ENCODE measurements at regions not wholly inside any gene's neighbourhood (a gene's known extent, or its start where the extent isn't known, plus 50 kb on each side); places are given as distances from the start of the nearest gene placed in this dataset.
A peak's percentile ranks its signal among the peaks of the same experiment; 100 is the strongest.

GRCh38 chr3:148042663-148043445, 633.7 kb downstream of the ZIC1 start:
- DNase-seq = no peak

DNA sequence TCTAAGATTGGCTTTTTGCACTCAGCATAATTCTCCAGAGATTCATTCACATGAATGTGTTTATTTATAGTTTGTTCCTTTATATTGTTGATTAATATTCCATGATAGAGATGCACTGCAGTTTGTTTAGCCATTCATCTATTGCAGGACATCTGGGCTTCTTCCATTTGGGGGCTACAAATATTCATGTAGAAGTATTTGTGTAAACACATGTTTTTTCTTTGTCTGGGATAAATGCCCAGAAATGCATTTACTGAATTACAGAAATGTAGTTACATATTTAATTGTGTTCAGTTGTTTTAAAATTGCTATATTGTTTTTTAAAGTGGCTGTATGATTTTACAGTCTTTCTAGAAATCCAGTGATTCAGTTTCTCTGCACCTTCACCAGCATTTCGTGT, 635.0 kb downstream of the ZIC1 start:
- DNase-seq = no peak

DNA sequence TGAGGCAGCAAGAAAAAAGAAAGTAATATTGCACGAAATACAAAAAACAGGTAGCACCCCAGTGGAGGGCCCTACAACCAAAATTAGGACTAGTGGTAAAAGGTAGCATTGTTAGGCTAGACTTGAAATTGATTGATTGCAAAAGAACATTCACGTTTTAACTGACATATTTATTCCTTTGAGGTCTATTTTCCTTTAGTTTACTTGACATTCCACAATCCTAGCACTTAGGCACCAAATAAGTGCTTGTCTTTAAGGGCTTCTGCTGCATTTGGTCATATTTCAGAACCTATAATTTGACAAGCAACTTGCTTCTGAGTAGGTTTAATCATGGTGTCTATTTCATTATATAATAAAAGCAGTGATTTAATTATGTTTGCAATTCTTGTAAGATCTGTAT, 642.7 kb upstream of the AGTR1 start:
- DNase-seq = no peak

DNA sequence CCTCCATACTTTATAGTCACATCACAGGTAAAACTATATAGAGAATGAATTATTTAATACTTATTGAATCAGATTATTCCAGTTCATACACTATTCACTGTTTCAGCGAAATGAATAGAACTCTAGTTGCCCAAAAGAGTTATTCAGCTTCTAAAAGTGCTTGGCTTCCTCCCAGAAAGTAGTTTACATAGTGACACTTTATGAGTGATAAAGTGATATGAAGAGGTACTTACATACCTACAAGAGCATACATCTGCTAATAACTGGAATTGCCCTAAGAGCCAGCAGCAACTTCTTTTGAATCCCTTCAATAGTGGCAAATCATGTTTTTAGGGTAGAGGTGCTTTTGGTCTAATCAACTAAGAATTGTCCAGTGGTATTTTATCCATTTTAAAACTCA, 635.1 kb upstream of the AGTR1 start:
- DNase-seq = peak; percentile 67

GRCh38 chr3:148066802-148067201, 630.9 kb upstream of the AGTR1 start:
- no peak for DNase-seq

DNA sequence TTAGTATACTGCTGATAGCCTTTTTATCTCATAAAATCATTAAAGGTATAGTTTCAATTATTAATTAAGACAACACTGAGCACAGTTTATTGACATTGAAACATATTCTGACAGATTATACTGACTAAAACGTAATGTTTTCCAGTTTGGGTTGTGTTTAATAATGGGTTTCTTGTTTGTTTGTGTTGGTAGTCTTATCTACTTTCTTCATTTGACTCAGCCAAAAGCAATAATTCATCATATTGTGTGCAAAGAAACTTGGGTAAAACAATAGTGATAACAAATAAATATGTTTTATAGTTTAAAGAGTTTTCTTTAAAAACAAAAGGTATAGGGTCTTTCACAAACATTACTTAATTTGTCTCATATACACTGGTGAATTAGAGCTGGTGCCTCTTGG, 629.2 kb upstream of the AGTR1 start:
- no peak for DNase-seq

- no peak for DNase-seq
Observed at GRCh38 chr3:148070041-148070440, 627.7 kb upstream of the AGTR1 start.

- DNase-seq = no peak
Observed at GRCh38 chr3:148073721-148074456, 623.8 kb upstream of the AGTR1 start.

GRCh38 chr3:148074946-148075345, 622.8 kb upstream of the AGTR1 start:
- DNase-seq = no peak

- peak; percentile 44 for DNase-seq
Observed at GRCh38 chr3:148075771-148076716, 621.7 kb upstream of the AGTR1 start.

DNA sequence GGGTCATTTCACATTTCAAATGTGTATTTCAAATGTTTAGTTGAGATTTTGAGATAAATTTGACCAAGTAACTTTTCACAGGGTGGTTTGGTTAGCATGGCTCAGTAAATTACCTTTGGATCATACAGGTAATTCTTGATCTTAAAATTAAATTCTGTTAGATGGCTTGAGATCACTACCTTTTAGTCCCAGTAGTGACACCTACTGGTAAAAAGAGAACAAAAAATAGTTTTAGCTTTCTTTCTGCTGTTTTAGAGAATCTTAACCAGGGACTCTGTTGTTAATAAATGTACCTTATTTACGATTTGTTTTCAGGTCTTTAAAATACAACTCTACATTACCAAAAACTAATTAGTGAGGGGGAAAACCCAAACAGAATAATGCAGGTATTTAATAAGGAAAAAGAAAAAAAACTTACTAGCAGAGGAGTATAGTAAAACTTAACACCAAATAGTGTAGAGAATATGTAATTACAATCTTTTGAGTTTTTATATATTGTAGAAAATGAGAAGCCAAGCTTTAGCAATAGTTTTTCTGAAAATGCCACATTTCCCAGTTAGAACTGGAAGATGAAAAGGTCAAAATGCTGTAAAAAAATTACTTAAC, 620.3 kb upstream of the AGTR1 start:
- DNase-seq = peak; percentile 32

GRCh38 chr3:148077965-148078364, 619.7 kb upstream of the AGTR1 start:
- DNase-seq = no peak

DNA sequence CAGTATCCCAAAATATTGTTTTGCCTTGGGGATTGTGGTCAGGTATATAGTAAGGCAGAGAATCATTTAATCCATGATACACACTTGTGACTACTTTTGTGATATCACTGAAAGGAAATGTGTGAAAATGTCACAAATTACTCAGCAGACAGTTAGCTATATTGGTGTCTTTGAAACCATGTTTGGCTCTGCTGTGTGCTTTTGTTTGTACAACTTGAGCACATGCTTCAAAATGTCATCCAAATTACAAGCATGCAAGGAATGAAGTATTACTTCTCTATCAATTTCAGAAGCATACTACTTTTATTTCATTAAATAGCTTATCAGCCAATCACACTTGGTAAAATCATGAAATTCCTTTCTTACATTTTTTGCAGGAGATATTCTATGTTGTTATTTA, 619.0 kb upstream of the AGTR1 start:
- no peak for DNase-seq

GRCh38 chr3:148079370-148079769, 618.3 kb upstream of the AGTR1 start:
- no peak for DNase-seq

DNA sequence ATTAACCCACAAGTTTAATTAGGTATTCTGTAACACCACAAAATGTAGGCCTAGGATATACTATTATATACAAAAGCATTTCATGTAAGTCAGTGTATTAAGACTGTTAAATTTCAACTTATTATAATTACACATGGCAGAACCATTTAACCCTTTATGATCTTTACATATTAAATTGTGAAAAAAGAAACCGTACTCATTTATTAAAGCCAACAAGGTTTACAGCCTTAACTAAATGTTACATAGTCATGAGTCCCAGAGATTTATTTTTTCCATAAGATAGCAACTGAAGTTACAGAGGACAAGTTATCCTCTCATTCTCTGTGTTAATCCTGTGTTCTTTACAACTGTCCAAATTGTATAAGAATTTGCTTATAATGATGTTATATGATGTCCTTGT, 615.8 kb upstream of the AGTR1 start:
- DNase-seq = no peak

DNA sequence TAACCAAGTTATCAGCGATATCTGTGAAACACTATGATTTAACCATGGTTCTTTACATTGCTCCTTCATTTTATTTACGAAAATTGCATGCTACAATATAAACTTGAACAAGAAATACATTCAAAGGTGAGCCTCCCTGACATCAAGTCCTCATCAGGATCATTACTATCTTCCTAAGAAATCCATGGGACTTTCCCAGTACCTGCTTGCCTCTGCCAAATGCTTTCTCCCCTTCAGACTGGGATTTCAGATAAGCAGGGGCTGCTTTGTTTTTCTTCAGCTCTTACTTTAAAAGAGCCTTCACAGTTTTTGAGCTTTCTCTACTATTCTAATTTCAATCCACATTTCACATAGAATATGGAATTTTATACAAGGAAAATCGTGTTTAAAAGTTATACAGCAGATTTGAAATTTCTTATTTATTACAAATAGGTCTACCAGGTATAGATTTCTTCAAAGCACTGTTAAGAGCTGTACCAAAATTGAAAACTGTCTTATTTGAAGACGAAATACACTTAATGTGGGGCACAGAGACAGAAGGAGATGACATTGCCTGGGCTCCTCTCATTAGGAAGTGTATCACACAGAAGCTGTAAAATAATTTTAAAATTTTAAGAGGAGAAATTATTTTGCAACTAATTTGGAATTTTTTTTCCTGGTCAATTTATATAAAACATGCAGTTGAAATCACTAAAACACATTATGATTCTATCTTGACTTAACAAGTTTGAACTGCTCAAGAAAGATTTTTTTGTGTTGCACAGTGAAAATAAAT, 615.0 kb upstream of the AGTR1 start:
- DNase-seq = no peak

- DNase-seq = no peak
Observed at GRCh38 chr3:148083526-148084182, 614.0 kb upstream of the AGTR1 start.

GRCh38 chr3:148084931-148085330, 612.8 kb upstream of the AGTR1 start:
- no peak for DNase-seq

GRCh38 chr3:148087601-148088371, 609.9 kb upstream of the AGTR1 start:
- no peak for DNase-seq

GRCh38 chr3:148089171-148089570, 608.5 kb upstream of the AGTR1 start:
- no peak for DNase-seq

- no peak for DNase-seq
Observed at GRCh38 chr3:148090156-148090555, 607.5 kb upstream of the AGTR1 start.

Data from NCI-H774 (cell line).